ENCODE measurements at regions not wholly inside any gene's neighbourhood (a gene's known extent, or its start where the extent isn't known, plus 50 kb on each side); places are given as distances from the start of the nearest gene placed in this dataset.

- no peak for DNase-seq (ENCODE audit: low read depth)
These were observed 78.1 kb downstream of the ASB9 start for GRCh38 chrX:15191830-15192229.

GRCh38 chrX:15188039-15188438 lies 81.8 kb downstream of the ASB9 start:
- DNase-seq (ENCODE audit: low read depth) = no peak

- DNase-seq (ENCODE audit: low read depth) = no peak
These were observed 92.6 kb downstream of the ASB9 start for GRCh38 chrX:15177316-15177715.

GRCh38 chrX:15173411-15173810 lies 96.5 kb downstream of the ASB9 start:
- DNase-seq (ENCODE audit: low read depth) = no peak

GRCh38 chrX:15170927-15171326 lies 99.0 kb downstream of the ASB9 start:
- no peak for DNase-seq (ENCODE audit: low read depth)

GRCh38 chrX:15167826-15168225 lies 102.1 kb downstream of the ASB9 start:
- DNase-seq (ENCODE audit: low read depth) = no peak

GRCh38 chrX:15165832-15166231 lies 104.1 kb downstream of the ASB9 start:
- no peak for DNase-seq (ENCODE audit: low read depth)

GRCh38 chrX:15163131-15163530 lies 106.8 kb downstream of the ASB9 start:
- DNase-seq (ENCODE audit: low read depth) = no peak

- no peak for DNase-seq (ENCODE audit: low read depth)
These were observed 109.3 kb downstream of the ASB9 start for GRCh38 chrX:15160558-15161095.

- DNase-seq (ENCODE audit: low read depth) = no peak
These were observed 111.0 kb downstream of the ASB9 start for GRCh38 chrX:15158736-15159406.

- no peak for DNase-seq (ENCODE audit: low read depth)
These were observed 111.5 kb downstream of the ASB9 start for GRCh38 chrX:15158350-15158735.

- DNase-seq (ENCODE audit: low read depth) = no peak
These were observed 112.3 kb downstream of the ASB9 start for GRCh38 chrX:15157624-15158023.

- DNase-seq (ENCODE audit: low read depth) = peak; percentile 30
These were observed 118.4 kb downstream of the ASB9 start for GRCh38 chrX:15151267-15152186.

GRCh38 chrX:15150586-15150985 lies 119.3 kb downstream of the ASB9 start:
- DNase-seq (ENCODE audit: low read depth) = no peak

- DNase-seq (ENCODE audit: low read depth) = no peak
These were observed 123.4 kb downstream of the ASB9 start for GRCh38 chrX:15146515-15146914.

GRCh38 chrX:15143825-15144121 lies 126.1 kb downstream of the ASB9 start:
- no peak for DNase-seq (ENCODE audit: low read depth)

- peak; percentile 44 for DNase-seq (ENCODE audit: low read depth)
These were observed 126.6 kb downstream of the ASB9 start for GRCh38 chrX:15143050-15143824.

- no peak for DNase-seq (ENCODE audit: low read depth)
These were observed 127.7 kb downstream of the ASB9 start for GRCh38 chrX:15142084-15142715.

- DNase-seq (ENCODE audit: low read depth) = no peak
These were observed 133.1 kb downstream of the ASB9 start for GRCh38 chrX:15136795-15137194.

GRCh38 chrX:15129412-15129811 lies 140.5 kb downstream of the ASB9 start:
- DNase-seq (ENCODE audit: low read depth) = no peak

GRCh38 chrX:15128861-15129260 lies 141.0 kb downstream of the ASB9 start:
- no peak for DNase-seq (ENCODE audit: low read depth)

- no peak for DNase-seq (ENCODE audit: low read depth)
These were observed 142.9 kb downstream of the ASB9 start for GRCh38 chrX:15127010-15127409.

All from activated T-cell treated with anti-CD3 and anti-CD28 coated beads for 1 hour (primary cell).